HFFc6 (cell line): ENCODE measurements at regions not wholly inside any gene's neighbourhood (a gene's known extent, or its start where the extent isn't known, plus 50 kb on each side); places are given as distances from the start of the nearest gene placed in this dataset.

Experiments used
- DNase-seq: peaks from one replicate; pipeline ENCODE4 v3.0.0-alpha.2; 2018
- H3K27ac Mint-ChIP-seq: 2 replicates; pipeline ENCODE4 v1.8.0; 2020; ENCODE audit warnings: mild to moderate bottlenecking, mixed read lengths
- H3K27me3 Mint-ChIP-seq: 2 replicates; pipeline ENCODE4 v1.8.0; 2021; ENCODE audit warnings: mild to moderate bottlenecking, moderate library complexity, mixed read lengths; ENCODE audit not compliant: insufficient read depth
- H3K36me3 Mint-ChIP-seq: 2 replicates; pipeline ENCODE4 v1.8.0; 2021; ENCODE audit warnings: low read depth, mixed read lengths
- H3K4me1 Mint-ChIP-seq: 2 replicates; pipeline ENCODE4 v1.8.0; 2020; ENCODE audit warnings: low read depth, mixed read lengths
- H3K4me3 Mint-ChIP-seq: 2 replicates; pipeline ENCODE4 v1.8.0; 2020; ENCODE audit warnings: mild to moderate bottlenecking, moderate library complexity, mixed read lengths
- H3K9me3 Mint-ChIP-seq: 2 replicates; pipeline ENCODE4 v1.8.0; 2020; ENCODE audit warnings: mild to moderate bottlenecking, mixed read lengths
- TF ChIP-seq, protein P1 (sequence below): fragments of 200-600 bp; sonication (generic); IDR thresholded peaks from 2 replicates; pipeline ENCODE4 v1.5.0; 2021; ENCODE audit warnings: antibody characterized with exemption, mild to moderate bottlenecking

DNA sequence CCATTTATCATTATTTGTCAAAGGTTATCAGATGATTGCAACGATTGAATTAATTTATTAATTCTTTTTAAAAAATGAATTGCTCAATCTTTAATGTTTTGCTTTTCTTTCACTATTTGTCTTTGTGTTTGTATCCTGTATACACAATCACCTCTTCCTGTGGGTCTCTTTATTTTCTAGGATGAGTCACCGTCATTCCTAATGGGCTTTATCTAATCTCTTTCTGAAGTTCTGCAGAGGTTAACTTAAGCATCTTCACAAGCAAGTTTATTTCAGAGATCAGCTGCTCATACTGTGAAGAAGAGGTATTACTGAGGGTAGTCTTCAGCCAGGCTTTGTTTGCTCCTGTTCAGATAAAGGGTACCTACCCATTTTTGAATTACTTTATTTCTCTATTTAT is 323.9 kb downstream of the NNT start:
- Mint-ChIP-seq H3K4me3 (no peak overlapping the region), H3K9me3 (peaks cover 22% of the 10 kb centered on the region), H3K4me1 (no peaks in the 10 kb centered on the region), H3K36me3 (no peaks in the 10 kb centered on the region), H3K27me3 (no peaks in the 10 kb centered on the region), H3K27ac (no peak overlapping the region)
- no peak for DNase-seq
- TF ChIP-seq, protein P1, sequence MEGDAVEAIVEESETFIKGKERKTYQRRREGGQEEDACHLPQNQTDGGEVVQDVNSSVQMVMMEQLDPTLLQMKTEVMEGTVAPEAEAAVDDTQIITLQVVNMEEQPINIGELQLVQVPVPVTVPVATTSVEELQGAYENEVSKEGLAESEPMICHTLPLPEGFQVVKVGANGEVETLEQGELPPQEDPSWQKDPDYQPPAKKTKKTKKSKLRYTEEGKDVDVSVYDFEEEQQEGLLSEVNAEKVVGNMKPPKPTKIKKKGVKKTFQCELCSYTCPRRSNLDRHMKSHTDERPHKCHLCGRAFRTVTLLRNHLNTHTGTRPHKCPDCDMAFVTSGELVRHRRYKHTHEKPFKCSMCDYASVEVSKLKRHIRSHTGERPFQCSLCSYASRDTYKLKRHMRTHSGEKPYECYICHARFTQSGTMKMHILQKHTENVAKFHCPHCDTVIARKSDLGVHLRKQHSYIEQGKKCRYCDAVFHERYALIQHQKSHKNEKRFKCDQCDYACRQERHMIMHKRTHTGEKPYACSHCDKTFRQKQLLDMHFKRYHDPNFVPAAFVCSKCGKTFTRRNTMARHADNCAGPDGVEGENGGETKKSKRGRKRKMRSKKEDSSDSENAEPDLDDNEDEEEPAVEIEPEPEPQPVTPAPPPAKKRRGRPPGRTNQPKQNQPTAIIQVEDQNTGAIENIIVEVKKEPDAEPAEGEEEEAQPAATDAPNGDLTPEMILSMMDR: no peak

DNA sequence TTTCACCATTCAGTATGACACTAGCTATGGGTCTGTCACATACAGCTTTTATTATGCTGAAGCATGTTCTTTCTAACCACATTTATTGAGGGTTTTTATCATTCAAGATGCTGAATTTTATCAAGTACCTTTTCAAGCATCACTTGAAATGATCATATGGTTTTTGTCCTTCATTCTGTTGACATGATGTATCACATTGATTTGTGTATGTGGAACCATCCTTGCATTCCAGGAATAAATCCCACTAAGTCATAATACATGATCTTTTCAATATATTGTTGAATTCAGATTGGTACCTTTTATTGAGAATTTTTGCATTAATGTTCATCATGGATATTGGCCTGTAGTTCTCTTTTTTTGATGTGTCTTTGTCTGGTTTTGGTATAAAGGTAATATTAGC is 317.4 kb downstream of the NNT start:
- Mint-ChIP-seq H3K36me3 (no peaks in the 10 kb centered on the region), H3K4me1 (no peaks in the 10 kb centered on the region), H3K9me3 (peaks cover 36% of the 10 kb centered on the region), H3K27ac (no peak overlapping the region), H3K4me3 (no peak overlapping the region), H3K27me3 (no peaks in the 10 kb centered on the region)
- TF ChIP-seq, protein P1: no peak
- no peak for DNase-seq

GRCh38 chr5:43917925-43918324 is 314.9 kb downstream of the NNT start:
- Mint-ChIP-seq H3K27ac (no peak overlapping the region), H3K9me3 (peaks cover 23% of the 10 kb centered on the region; the same call in 1 of the 2 replicates), H3K27me3 (no peaks in the 10 kb centered on the region), H3K4me3 (no peak overlapping the region), H3K4me1 (no peaks in the 10 kb centered on the region), H3K36me3 (no peaks in the 10 kb centered on the region)
- no peak for DNase-seq
- TF ChIP-seq, protein P1: no peak

DNA sequence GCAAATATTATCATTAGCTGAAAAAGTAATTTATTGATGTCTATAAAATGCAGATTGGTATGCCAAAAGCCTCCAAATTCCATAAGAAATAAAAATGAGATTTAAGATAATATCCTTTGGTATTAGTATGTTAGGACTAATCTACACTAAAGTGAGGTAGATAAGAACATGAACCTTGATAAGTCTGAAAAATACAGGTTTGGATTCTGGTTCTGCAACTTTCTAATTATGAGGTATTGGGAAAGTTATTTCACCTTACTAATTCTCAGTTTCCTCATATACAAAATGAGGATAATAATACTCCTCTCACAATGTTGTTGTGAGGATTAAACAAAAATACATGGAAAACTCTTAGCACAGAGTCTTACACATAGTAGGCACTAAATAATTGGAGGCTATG is 300.1 kb downstream of the NNT start:
- peaks cover 27% of the 10 kb centered on the region for H3K9me3 Mint-ChIP-seq
- H3K4me3 Mint-ChIP-seq: no peak overlapping the region
- H3K36me3 Mint-ChIP-seq: no peaks in the 10 kb centered on the region
- H3K27ac Mint-ChIP-seq: no peak overlapping the region
- no peaks in the 10 kb centered on the region for H3K4me1 Mint-ChIP-seq
- no peak for DNase-seq
- TF ChIP-seq, protein P1: no peak
- no peaks in the 10 kb centered on the region for H3K27me3 Mint-ChIP-seq

GRCh38 chr5:43900974-43901373 is 298.0 kb downstream of the NNT start:
- H3K9me3 Mint-ChIP-seq: peaks cover 20% of the 10 kb centered on the region
- H3K27me3 Mint-ChIP-seq: no peaks in the 10 kb centered on the region
- H3K27ac Mint-ChIP-seq: no peak overlapping the region
- no peaks in the 10 kb centered on the region for H3K36me3 Mint-ChIP-seq
- DNase-seq: no peak
- TF ChIP-seq, protein P1: no peak
- H3K4me1 Mint-ChIP-seq: no peaks in the 10 kb centered on the region
- H3K4me3 Mint-ChIP-seq: no peak overlapping the region

DNA sequence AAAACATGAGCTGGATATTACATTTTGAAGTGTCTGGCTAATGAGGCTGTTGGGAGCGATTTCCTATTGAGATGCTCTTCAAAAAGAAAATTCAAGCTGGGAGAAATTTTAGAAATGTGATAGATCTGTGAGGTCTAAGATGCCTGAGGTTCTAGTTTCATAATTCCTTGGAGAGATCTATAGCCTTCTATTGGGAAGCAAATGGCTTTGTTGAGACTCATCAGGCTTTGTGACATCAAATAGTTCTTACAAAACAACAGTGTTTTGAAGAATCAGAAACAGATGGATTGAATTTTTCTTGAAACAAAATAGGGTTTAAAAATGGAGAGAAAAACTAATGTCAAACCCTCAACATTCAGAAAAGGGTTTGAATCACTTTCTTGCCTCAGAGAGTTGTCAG is 292.9 kb downstream of the NNT start:
- TF ChIP-seq, protein P1: no peak
- no peak overlapping the region for H3K27ac Mint-ChIP-seq
- H3K4me3 Mint-ChIP-seq: no peak overlapping the region
- no peaks in the 10 kb centered on the region for H3K36me3 Mint-ChIP-seq
- peaks cover 32% of the 10 kb centered on the region for H3K9me3 Mint-ChIP-seq
- no peak for DNase-seq
- no peaks in the 10 kb centered on the region; the same call in 1 of the 2 replicates for H3K27me3 Mint-ChIP-seq
- H3K4me1 Mint-ChIP-seq: no peaks in the 10 kb centered on the region
